HT-29 (cell line): ENCODE measurements at regions not wholly inside any gene's neighbourhood (a gene's known extent, or its start where the extent isn't known, plus 50 kb on each side); places are given as distances from the start of the nearest gene placed in this dataset.

Source experiments
- DNase-seq: peaks from one replicate; pipeline ENCODE4 v3.0.0-alpha.2; 2015; ENCODE audit warnings: low spot score

- no peak for DNase-seq
Observed at GRCh38 chr4:129254126-129254525, 158.2 kb downstream of the C4orf33 start.

- DNase-seq: no peak
Observed at GRCh38 chr4:129254526-129254925, 158.6 kb downstream of the C4orf33 start.

GRCh38 chr4:129261584-129261983, 165.6 kb downstream of the C4orf33 start:
- DNase-seq: no peak

- DNase-seq: no peak
Observed at GRCh38 chr4:129264008-129264657, 168.2 kb downstream of the C4orf33 start.

- peak; percentile 7 for DNase-seq
Observed at GRCh38 chr4:129278868-129279267, 182.9 kb downstream of the C4orf33 start.

- no peak for DNase-seq
Observed at GRCh38 chr4:129282293-129282692, 186.3 kb downstream of the C4orf33 start.

- peak; percentile 2 for DNase-seq
Observed at GRCh38 chr4:129292194-129292593, 196.2 kb downstream of the C4orf33 start.

- DNase-seq: no peak
Observed at GRCh38 chr4:129314781-129315180, 218.8 kb downstream of the C4orf33 start.

- DNase-seq: no peak
Observed at GRCh38 chr4:129322920-129323319, 227.0 kb downstream of the C4orf33 start.

GRCh38 chr4:129323658-129324057, 227.7 kb downstream of the C4orf33 start:
- no peak for DNase-seq

GRCh38 chr4:129326571-129327460, 230.9 kb downstream of the C4orf33 start:
- no peak for DNase-seq

GRCh38 chr4:129327637-129328036, 231.7 kb downstream of the C4orf33 start:
- DNase-seq: no peak

GRCh38 chr4:129328162-129328561, 232.2 kb downstream of the C4orf33 start:
- DNase-seq: no peak

GRCh38 chr4:129334136-129334535, 238.2 kb downstream of the C4orf33 start:
- DNase-seq: no peak

- no peak for DNase-seq
Observed at GRCh38 chr4:129335276-129335675, 239.3 kb downstream of the C4orf33 start.

GRCh38 chr4:129335818-129336217, 239.9 kb downstream of the C4orf33 start:
- no peak for DNase-seq

GRCh38 chr4:129336457-129337227, 240.7 kb downstream of the C4orf33 start:
- DNase-seq: no peak

GRCh38 chr4:129337228-129337620, 241.3 kb downstream of the C4orf33 start:
- DNase-seq: no peak

- peak; percentile 36 for DNase-seq
Observed at GRCh38 chr4:129342819-129343408, 247.0 kb downstream of the C4orf33 start.

GRCh38 chr4:129344058-129344457, 248.1 kb downstream of the C4orf33 start:
- DNase-seq: peak; percentile 75

GRCh38 chr4:129345609-129346008, 249.7 kb downstream of the C4orf33 start:
- DNase-seq: no peak

GRCh38 chr4:129346036-129346435, 250.1 kb downstream of the C4orf33 start:
- no peak for DNase-seq
